Lung (tissue), 11 donors: ENCODE measurements at regions not wholly inside any gene's neighbourhood (a gene's known extent, or its start where the extent isn't known, plus 50 kb on each side); places are given as distances from the start of the nearest gene placed in this dataset.
A peak's percentile ranks its signal among the peaks of the same experiment; 100 is the strongest.

Source experiments
- ATAC-seq: fragments of 200-7000 bp; cut with Tn5 transposase; one replicate; pipeline ENCODE4 v1.9.1; 2020; ENCODE audit warnings: moderate number of reproducible peaks; ENCODE audit not compliant: insufficient read depth, low FRiP score
- DNase-seq, 3 donors: peaks; one replicate each; pipeline ENCODE4 v3.0.0-alpha.2; 2013 to 2017
- H3K27ac ChIP-seq, 2 donors: one replicate each; pipeline ENCODE4 v1.5.1; 2013; ENCODE audit warnings: mild to moderate bottlenecking in 2 of 2, moderate library complexity in 2 of 2, control low read depth in 1 of 2, inconsistent platforms in 1 of 2, low read depth in 1 of 2, low read length in 1 of 2
- H3K27me3 ChIP-seq, 3 donors: one replicate each; pipeline ENCODE4 v1.5.1; 2013; ENCODE audit warnings: low read length in 2 of 3; ENCODE audit not compliant: control insufficient read depth in 3 of 3, insufficient read depth in 3 of 3
- H3K36me3 ChIP-seq, 4 donors: one replicate each; pipeline ENCODE4 v1.5.1; 2013; ENCODE audit warnings: low read length in 4 of 4, mild to moderate bottlenecking in 1 of 4, moderate library complexity in 1 of 4; ENCODE audit not compliant: control insufficient read depth in 4 of 4, insufficient read depth in 4 of 4
- H3K4me1 ChIP-seq, 5 donors: one replicate each; pipeline ENCODE4 v1.5.1; 2013; ENCODE audit warnings: low read length in 5 of 5, mild to moderate bottlenecking in 2 of 5, moderate library complexity in 1 of 5; ENCODE audit not compliant: control insufficient read depth in 5 of 5, insufficient read depth in 5 of 5
- H3K4me3 ChIP-seq: one replicate; pipeline ENCODE4 v1.5.1; 2013; ENCODE audit warnings: mild to moderate bottlenecking, control low read depth, moderate library complexity
- H3K9ac ChIP-seq, 2 donors: one replicate each; pipeline ENCODE4 v1.5.1; 2013; ENCODE audit warnings: low read length in 2 of 2, control low read depth in 1 of 2; ENCODE audit not compliant: insufficient read depth in 1 of 2
- H3K9me3 ChIP-seq, 4 donors: one replicate each; pipeline ENCODE4 v1.5.1; 2013; ENCODE audit warnings: low read length in 3 of 4, mild to moderate bottlenecking in 1 of 4, moderate library complexity in 1 of 4; ENCODE audit not compliant: control insufficient read depth in 4 of 4, insufficient read depth in 3 of 4
- WGBS, 2 donors: extraction: QIAGEN DNeasy Blood & Tissue Kit; methylation state at CpG; one replicate each; pipeline ENCODE4 v1.1.7; 2013; 5-methylcytosine and 5-hydroxymethylcytosine counted together
- TF ChIP-seq, protein P1 (sequence below): IDR thresholded peaks from 2 replicates; pipeline ENCODE4 v1.5.1; 2012; ENCODE audit warnings: mild to moderate bottlenecking; ENCODE audit errors: control extremely low read depth, extremely low read depth
- donor health status: control.
- donor health status: control.
- donor health status: Bipolar disorder and iron deficiency.
- donor health status: healthy.
- donor health status: DM: yes; HTN: yes; CAD: no.

DNA sequence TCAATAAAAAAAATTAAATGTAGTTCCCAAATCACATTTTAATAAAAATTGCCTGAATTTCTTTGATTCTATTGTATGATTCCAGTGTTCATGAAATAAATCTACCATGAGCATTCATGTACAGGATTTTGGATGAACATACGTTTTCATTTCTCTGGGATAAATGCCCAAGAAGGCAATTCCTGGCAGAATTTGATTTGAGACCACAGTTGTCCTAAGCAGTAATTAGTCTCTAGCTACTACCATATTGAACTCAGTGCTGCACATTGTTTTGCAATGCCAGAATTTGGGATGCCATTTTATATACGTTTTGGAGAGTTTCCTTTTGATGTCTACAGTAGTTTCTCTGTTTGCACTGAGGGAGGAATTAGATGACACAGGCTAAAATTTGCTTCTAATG, 265.3 kb upstream of the HS3ST5 start:
- Histone ChIP-seq H3K4me3 (no peak overlapping the region), H3K9ac (no peak overlapping the region), H3K36me3 (no peaks in the 10 kb centered on the region), H3K4me1 (no peaks in the 10 kb centered on the region), H3K27me3 (no peaks in the 10 kb centered on the region), H3K27ac (no peak overlapping the region), H3K9me3 (no peaks in the 10 kb centered on the region)
- TF ChIP-seq, protein P1, sequence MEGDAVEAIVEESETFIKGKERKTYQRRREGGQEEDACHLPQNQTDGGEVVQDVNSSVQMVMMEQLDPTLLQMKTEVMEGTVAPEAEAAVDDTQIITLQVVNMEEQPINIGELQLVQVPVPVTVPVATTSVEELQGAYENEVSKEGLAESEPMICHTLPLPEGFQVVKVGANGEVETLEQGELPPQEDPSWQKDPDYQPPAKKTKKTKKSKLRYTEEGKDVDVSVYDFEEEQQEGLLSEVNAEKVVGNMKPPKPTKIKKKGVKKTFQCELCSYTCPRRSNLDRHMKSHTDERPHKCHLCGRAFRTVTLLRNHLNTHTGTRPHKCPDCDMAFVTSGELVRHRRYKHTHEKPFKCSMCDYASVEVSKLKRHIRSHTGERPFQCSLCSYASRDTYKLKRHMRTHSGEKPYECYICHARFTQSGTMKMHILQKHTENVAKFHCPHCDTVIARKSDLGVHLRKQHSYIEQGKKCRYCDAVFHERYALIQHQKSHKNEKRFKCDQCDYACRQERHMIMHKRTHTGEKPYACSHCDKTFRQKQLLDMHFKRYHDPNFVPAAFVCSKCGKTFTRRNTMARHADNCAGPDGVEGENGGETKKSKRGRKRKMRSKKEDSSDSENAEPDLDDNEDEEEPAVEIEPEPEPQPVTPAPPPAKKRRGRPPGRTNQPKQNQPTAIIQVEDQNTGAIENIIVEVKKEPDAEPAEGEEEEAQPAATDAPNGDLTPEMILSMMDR, result no peak
- ATAC-seq (no peak), DNase-seq (no peak)
- 67 to 69% methylated on average over 2 of the region's 2 CpGs for WGBS, 2 donors

DNA sequence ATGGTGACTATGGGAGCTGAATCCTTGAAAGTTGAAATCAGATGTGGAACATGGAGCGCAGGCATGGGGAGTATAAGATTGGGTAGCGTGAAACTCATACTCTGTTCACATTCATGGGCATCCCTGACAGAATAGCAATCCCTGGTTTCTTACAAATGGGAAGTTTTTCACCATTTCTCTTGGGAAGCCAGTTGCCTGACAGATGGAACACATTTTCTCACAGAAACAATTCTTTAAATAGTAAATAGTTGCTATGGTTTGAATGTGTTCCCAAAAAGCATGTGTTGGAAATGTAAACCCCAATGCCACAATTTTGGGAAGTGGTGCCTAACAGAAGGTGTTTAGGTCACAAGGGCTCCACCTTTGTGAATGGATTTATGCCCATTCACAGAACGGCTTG, 262.8 kb upstream of the HS3ST5 start:
- 81 to 83% methylated on average over 3 of the region's 3 CpGs for WGBS, 2 donors

DNA sequence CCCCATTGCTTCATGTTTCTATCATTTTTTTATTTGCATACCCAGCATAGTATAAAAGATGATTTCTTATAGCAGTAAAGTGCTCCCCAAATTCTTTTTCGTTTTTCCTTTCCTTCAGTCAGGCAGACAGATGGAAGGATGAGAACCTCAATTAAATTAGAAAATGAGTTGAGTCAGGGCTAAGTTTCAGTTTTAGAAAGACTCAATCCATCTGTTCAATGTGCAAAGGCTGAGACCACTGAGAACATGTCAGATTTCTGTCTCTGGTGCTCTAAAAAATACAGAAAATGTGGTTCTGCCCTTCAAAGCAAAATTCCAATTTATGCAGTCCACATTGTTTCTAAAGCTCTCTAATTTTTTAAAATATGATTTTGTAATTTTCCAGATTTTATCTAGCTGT, 257.6 kb upstream of the HS3ST5 start:
- Histone ChIP-seq H3K4me1 (no peaks in the 10 kb centered on the region), H3K4me3 (no peak overlapping the region), H3K27me3 (no peaks in the 10 kb centered on the region), H3K9me3 (no peaks in the 10 kb centered on the region), H3K36me3 (no peaks in the 10 kb centered on the region), H3K27ac (no peak overlapping the region), H3K9ac (no peak overlapping the region)
- DNase-seq (no peak), ATAC-seq (no peak)
- TF ChIP-seq, protein P1, result no peak
- 51 to 74% methylated on average over 1 of the region's 1 CpG for WGBS, 2 donors

More for the DNA sequence above, 262.8 kb upstream of the HS3ST5 start:
- peak in 2 of 3 donors; percentile 2 to 11 for DNase-seq
- no peak overlapping the region for H3K4me3 ChIP-seq
- TF ChIP-seq, protein P1, result no peak
- no peak overlapping the region for H3K9ac ChIP-seq
- H3K9me3 ChIP-seq, result no peaks in the 10 kb centered on the region
- H3K36me3 ChIP-seq, result no peaks in the 10 kb centered on the region
- H3K27me3 ChIP-seq, result no peaks in the 10 kb centered on the region
- no peak overlapping the region for H3K27ac ChIP-seq
- no peak for ATAC-seq
- no peaks in the 10 kb centered on the region for H3K4me1 ChIP-seq

DNA sequence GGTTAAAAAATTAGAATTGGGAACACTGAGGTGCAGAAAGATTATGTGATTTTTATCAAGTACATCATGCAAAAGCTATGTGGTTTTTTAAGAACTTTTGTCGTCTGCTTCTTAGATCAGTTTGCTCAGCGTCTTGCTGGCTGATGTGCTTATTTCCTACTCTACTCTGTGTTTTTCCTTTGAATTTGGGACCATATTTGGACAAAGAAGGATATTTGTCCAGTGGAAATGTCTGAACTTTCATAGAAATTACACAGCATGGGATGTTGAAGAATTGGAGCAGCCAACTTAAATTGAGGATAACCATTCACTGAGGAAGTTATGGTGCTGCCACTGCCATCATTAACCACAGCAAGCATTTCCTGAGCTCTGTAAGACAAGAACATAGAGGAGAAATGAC, 252.8 kb upstream of the HS3ST5 start:
- H3K36me3 ChIP-seq, result no peaks in the 10 kb centered on the region
- no peak overlapping the region for H3K4me3 ChIP-seq
- H3K27ac ChIP-seq, result no peak overlapping the region
- TF ChIP-seq, protein P1, result no peak
- DNase-seq, result no peak
- no peaks in the 10 kb centered on the region for H3K9me3 ChIP-seq
- H3K9ac ChIP-seq, result no peak overlapping the region
- H3K27me3 ChIP-seq, result no peaks in the 10 kb centered on the region
- no peak for ATAC-seq
- no peaks in the 10 kb centered on the region for H3K4me1 ChIP-seq
- WGBS, 2 donors, result 78 to 87% methylated on average over 2 of the region's 2 CpGs
